Stimulated activated memory B cell treated with anti-CD40 and anti-IgM and Interleukin-4, amounts not matched to agents 10 μg/mL and 1 μg/mL and 100 μg/mL, for 72 hours (primary cell): ENCODE measurements at regions not wholly inside any gene's neighbourhood (a gene's known extent, or its start where the extent isn't known, plus 50 kb on each side); places are given as distances from the start of the nearest gene placed in this dataset.

Experiments
- ATAC-seq: fragments of 150-1000 bp; cut with Tn5 transposase; 2 replicates; pipeline ENCODE4 v1.10.0; 2021
- H3K27ac Mint-ChIP-seq: one replicate; pipeline ENCODE4 v1.8.0; 2022; ENCODE audit warnings: mild to moderate bottlenecking, mixed read lengths
- H3K27me3 Mint-ChIP-seq: one replicate; pipeline ENCODE4 v1.8.0; 2022; ENCODE audit warnings: mixed read lengths
- H3K36me3 Mint-ChIP-seq: one replicate; pipeline ENCODE4 v1.8.0; 2022; ENCODE audit warnings: mixed read lengths
- H3K4me1 Mint-ChIP-seq: one replicate; pipeline ENCODE4 v1.8.0; 2022; ENCODE audit warnings: mixed read lengths
- H3K4me3 Mint-ChIP-seq: one replicate; pipeline ENCODE4 v1.8.0; 2022; ENCODE audit warnings: mild to moderate bottlenecking, moderate library complexity, mixed read lengths
- H3K9me3 Mint-ChIP-seq: one replicate; pipeline ENCODE4 v1.8.0; 2022; ENCODE audit warnings: mixed read lengths

GRCh38 chr1:229753764-229754551, 127.9 kb downstream of the URB2 start:
- H3K9me3 Mint-ChIP-seq = no peaks in the 10 kb centered on the region
- ATAC-seq = peak; percentile 29
- H3K4me1 Mint-ChIP-seq = peaks cover 8% of the 10 kb centered on the region
- no peak overlapping the region for H3K27ac Mint-ChIP-seq
- H3K4me3 Mint-ChIP-seq = no peak overlapping the region
- no peaks in the 10 kb centered on the region for H3K27me3 Mint-ChIP-seq
- H3K36me3 Mint-ChIP-seq = no peaks in the 10 kb centered on the region

DNA sequence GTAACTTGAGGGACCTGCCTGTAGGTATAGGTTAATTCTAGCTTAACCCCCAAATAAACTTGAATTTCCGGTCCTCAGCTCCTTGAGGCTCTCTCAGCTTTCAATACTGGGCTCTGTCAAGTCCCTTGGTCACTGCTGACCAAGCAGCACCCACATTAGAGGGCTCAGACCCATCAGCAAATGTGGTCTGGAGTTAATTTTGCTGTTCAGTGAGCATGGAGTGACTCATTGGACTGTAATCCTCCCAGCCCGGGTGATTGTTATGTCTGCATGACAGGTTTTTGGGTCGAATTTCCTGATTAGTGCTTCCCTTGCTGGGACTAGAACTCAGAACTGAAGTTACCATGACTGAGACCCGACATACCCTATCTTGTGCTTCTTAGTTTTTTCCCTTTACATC, 130.6 kb downstream of the URB2 start:
- Mint-ChIP-seq H3K9me3 (no peaks in the 10 kb centered on the region), H3K36me3 (no peaks in the 10 kb centered on the region), H3K27me3 (no peaks in the 10 kb centered on the region), H3K4me3 (no peak overlapping the region), H3K4me1 (peaks cover 8% of the 10 kb centered on the region), H3K27ac (no peak overlapping the region)
- no peak for ATAC-seq

DNA sequence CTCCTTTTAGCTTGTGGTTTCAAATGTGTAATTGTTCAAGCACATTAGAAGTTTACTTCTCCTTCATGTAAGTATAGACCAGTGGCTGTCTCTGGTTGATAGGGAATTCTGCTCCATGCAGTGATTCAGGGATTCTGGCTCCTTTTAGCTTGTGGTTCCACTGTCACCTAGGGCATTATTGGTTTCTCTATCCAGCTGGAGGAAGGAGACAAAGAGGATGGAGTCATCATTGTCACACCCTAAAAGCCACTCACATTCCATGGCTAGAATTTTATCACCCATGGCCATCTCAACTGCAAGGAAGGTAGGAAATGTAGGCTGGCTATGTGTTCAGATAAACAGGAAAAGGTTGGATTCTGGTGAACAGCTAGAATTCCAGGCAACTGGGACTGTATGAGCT, 131.2 kb downstream of the URB2 start:
- ATAC-seq = no peak
- no peaks in the 10 kb centered on the region for H3K9me3 Mint-ChIP-seq
- H3K27me3 Mint-ChIP-seq = no peaks in the 10 kb centered on the region
- H3K27ac Mint-ChIP-seq = no peak overlapping the region
- H3K4me3 Mint-ChIP-seq = no peak overlapping the region
- no peaks in the 10 kb centered on the region for H3K36me3 Mint-ChIP-seq
- peaks cover 8% of the 10 kb centered on the region for H3K4me1 Mint-ChIP-seq

DNA sequence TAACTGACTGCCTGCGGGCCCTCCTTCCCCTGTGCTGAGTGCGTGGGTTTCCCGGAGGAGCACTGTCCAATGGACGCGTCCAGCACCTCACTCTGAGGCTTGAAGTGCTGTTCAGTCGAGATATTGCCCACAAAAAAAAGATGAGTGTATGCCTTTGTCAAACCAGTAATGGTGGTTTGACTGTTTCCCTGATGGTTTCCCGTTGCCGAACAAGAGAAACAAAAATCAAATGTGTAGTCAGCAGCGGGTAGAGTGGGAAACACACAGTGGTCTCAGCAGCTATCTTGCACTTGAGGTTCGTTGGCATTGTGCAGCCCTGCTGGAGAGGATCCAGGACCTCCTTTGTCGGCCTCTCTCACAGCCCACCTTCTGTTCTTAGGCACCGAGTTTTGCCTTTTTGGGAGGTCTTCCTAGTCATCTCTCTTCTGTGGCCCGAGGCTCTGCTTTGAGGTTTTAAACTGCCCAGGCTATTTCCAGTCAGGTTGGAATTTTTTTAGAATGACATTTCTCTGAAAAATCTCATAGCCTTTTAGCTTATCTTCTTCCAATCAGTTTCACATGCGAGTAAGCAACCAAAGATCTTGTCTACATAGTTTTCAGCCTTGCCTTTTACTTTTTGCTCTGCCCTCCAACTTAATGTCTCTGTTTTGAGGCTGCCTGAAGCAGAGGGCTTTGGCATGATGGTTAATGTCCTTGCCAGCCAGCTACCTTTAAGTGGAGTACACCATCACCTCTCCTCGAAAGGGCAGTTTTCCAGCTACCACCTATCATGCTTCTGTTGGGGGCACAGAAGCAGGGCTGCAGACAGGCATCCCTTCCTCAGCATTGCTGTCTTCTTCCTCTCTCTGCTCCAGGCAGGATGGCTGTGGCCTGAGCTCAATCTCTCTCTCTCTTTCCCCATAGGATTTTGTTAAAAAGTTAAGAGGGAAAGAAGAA, 132.3 kb downstream of the URB2 start:
- no peak for ATAC-seq
- H3K9me3 Mint-ChIP-seq = no peaks in the 10 kb centered on the region
- no peak overlapping the region for H3K27ac Mint-ChIP-seq
- no peaks in the 10 kb centered on the region for H3K27me3 Mint-ChIP-seq
- H3K4me3 Mint-ChIP-seq = no peak overlapping the region
- H3K4me1 Mint-ChIP-seq = peaks cover 8% of the 10 kb centered on the region
- no peaks in the 10 kb centered on the region for H3K36me3 Mint-ChIP-seq

- Mint-ChIP-seq H3K4me3 (no peak overlapping the region), H3K27ac (no peak overlapping the region), H3K36me3 (no peaks in the 10 kb centered on the region), H3K27me3 (no peaks in the 10 kb centered on the region), H3K4me1 (peaks cover 6% of the 10 kb centered on the region), H3K9me3 (no peaks in the 10 kb centered on the region)
- no peak for ATAC-seq
Observed at GRCh38 chr1:229759037-229759435, 133.0 kb downstream of the URB2 start.

GRCh38 chr1:229759586-229759985, 133.5 kb downstream of the URB2 start:
- Mint-ChIP-seq H3K27me3 (no peaks in the 10 kb centered on the region), H3K36me3 (no peaks in the 10 kb centered on the region), H3K4me3 (no peak overlapping the region), H3K4me1 (peaks cover under 1% of the 10 kb centered on the region), H3K27ac (no peak overlapping the region), H3K9me3 (no peaks in the 10 kb centered on the region)
- no peak for ATAC-seq

DNA sequence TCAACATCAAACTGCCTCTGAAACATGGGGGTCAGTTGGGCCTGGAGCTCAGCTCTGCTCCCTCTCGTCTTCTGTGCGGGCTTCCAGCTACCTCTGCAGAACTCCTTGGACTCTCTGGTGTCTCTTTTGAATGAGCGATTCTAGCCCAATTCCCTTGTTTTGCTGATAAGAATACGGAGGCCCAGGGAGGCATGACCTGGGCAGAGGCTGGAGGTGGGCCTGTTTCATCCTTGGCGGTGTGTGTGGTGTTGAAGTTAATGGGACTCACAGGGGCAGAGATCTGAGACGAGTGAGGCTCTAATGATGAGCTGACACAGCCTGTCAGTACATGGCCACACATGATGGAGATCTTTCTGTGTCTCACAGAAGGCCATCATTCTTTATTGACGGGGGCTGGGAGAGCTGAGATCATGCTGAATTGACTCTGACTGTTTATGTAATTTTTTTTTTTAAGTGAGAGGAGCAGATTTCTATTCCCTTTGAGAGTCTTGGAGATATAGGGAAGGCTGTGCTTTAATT, 134.5 kb downstream of the URB2 start:
- H3K4me3 Mint-ChIP-seq = no peak overlapping the region
- H3K4me1 Mint-ChIP-seq = no peaks in the 10 kb centered on the region
- H3K27me3 Mint-ChIP-seq = no peaks in the 10 kb centered on the region
- no peaks in the 10 kb centered on the region for H3K36me3 Mint-ChIP-seq
- H3K27ac Mint-ChIP-seq = no peak overlapping the region
- ATAC-seq = no peak
- H3K9me3 Mint-ChIP-seq = no peaks in the 10 kb centered on the region

- Mint-ChIP-seq H3K4me1 (no peaks in the 10 kb centered on the region), H3K9me3 (no peaks in the 10 kb centered on the region), H3K27me3 (no peaks in the 10 kb centered on the region), H3K36me3 (no peaks in the 10 kb centered on the region), H3K27ac (no peak overlapping the region), H3K4me3 (no peak overlapping the region)
- ATAC-seq = no peak
Observed at GRCh38 chr1:229762891-229763290, 136.8 kb downstream of the URB2 start.

GRCh38 chr1:229768232-229768631, 142.2 kb downstream of the URB2 start:
- Mint-ChIP-seq H3K27me3 (peaks cover 37% of the 10 kb centered on the region), H3K4me3 (no peak overlapping the region), H3K4me1 (peaks cover 5% of the 10 kb centered on the region), H3K27ac (no peak overlapping the region), H3K9me3 (no peaks in the 10 kb centered on the region), H3K36me3 (peaks cover 9% of the 10 kb centered on the region)
- no peak for ATAC-seq

DNA sequence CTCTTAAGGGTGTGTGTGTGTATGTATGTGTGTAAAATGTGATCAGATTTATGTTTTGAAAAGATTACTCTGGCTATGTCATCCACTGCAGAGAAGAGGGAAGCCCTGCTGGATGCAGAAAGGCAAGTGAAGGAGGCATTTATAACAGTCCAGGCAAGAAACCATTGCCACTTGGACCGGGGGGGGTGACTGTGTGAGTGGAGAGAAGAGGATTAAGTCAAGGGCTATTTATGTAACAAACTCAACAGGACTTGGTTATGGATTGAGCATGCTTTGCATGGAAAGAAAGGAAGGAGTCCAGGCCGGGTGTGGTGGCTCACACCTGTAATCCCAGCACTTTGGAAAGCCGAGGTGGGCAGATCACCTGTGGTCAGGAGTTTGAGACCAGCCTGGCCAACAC, 143.0 kb downstream of the URB2 start:
- peaks cover 9% of the 10 kb centered on the region for H3K36me3 Mint-ChIP-seq

DNA sequence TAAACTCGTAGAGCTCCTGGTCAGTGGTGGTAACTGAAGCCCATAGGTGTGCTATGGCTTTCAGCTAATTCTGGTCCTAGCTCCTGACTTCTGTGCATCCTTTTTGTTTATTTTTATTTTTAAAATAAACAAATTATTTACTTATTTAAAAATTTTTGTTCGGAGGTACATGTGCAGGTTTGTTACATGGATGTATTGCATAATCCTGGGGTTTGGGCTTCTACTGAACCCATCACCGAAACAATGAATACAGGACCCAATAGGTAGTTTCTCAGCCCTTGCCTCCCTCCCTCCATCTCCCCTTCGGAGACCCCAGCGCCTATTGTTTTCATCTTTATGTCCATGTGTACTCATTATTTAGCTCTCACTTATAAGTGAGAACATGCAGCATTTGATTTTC, 143.8 kb downstream of the URB2 start:
- peaks cover 47% of the 10 kb centered on the region for H3K27me3 Mint-ChIP-seq
- H3K4me1 Mint-ChIP-seq = peaks cover 14% of the 10 kb centered on the region
- no peak for ATAC-seq
- H3K4me3 Mint-ChIP-seq = no peak overlapping the region
- H3K27ac Mint-ChIP-seq = no peak overlapping the region
- H3K36me3 Mint-ChIP-seq = peaks cover 9% of the 10 kb centered on the region
- H3K9me3 Mint-ChIP-seq = no peaks in the 10 kb centered on the region

More for the DNA sequence above, 143.0 kb downstream of the URB2 start:
- H3K27me3 Mint-ChIP-seq = peaks cover 45% of the 10 kb centered on the region
- H3K27ac Mint-ChIP-seq = no peak overlapping the region
- peaks cover 13% of the 10 kb centered on the region for H3K4me1 Mint-ChIP-seq
- H3K4me3 Mint-ChIP-seq = no peak overlapping the region
- H3K9me3 Mint-ChIP-seq = no peaks in the 10 kb centered on the region
- no peak for ATAC-seq

DNA sequence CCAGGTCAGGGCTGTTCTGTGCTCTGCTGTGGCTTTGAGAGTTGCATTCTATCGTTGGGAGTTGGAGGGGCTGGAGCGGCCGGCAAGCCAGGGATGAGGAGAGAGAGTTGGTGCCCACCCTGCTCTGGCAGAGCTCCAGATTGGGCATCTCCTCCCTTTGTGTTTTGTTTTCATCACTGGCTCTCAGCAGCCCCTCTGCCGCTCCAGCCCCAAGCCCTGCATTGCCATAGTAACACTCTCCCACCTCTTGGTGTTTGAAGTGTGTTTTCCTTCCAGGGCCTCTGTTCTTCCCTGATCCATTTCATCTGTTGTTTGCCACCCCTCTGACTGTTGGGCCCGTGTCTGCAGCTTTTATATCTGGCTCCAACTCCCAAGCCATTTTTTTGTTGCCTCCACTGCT, 152.7 kb downstream of the URB2 start:
- H3K27me3 Mint-ChIP-seq = peaks cover 40% of the 10 kb centered on the region
- peaks cover 3% of the 10 kb centered on the region for H3K4me1 Mint-ChIP-seq
- no peak for ATAC-seq

GRCh38 chr1:229781453-229781852, 155.4 kb downstream of the URB2 start:
- no peak overlapping the region for H3K27ac Mint-ChIP-seq
- peaks cover 35% of the 10 kb centered on the region for H3K27me3 Mint-ChIP-seq
- no peaks in the 10 kb centered on the region for H3K4me1 Mint-ChIP-seq
- H3K9me3 Mint-ChIP-seq = no peaks in the 10 kb centered on the region
- no peak overlapping the region for H3K4me3 Mint-ChIP-seq
- H3K36me3 Mint-ChIP-seq = no peaks in the 10 kb centered on the region
- no peak for ATAC-seq

More for the DNA sequence above, 152.7 kb downstream of the URB2 start:
- no peak overlapping the region for H3K4me3 Mint-ChIP-seq
- H3K27ac Mint-ChIP-seq = no peak overlapping the region
- no peaks in the 10 kb centered on the region for H3K9me3 Mint-ChIP-seq
- no peaks in the 10 kb centered on the region for H3K36me3 Mint-ChIP-seq

DNA sequence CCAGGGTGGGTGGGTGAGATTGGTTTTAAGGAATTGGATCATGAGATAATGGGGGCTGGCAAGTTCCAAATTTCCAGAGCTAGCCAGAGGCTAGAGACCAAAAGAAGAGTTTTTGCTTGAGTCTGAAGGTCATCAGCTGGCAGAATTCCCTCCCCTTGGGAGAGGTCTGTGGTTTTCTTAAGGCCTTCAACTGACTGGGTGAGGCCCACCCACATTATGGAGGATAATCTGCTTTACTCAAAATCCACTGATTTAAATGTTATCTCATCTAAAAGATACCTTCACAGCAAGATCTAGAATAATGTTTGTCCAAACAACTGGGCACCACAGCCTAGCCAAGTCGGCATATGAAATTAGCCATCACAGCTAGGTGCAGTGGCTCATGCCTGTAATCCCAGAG, 156.4 kb downstream of the URB2 start:
- H3K27ac Mint-ChIP-seq = no peak overlapping the region
- ATAC-seq = no peak
- H3K27me3 Mint-ChIP-seq = peaks cover 29% of the 10 kb centered on the region
- no peaks in the 10 kb centered on the region for H3K36me3 Mint-ChIP-seq
- H3K9me3 Mint-ChIP-seq = no peaks in the 10 kb centered on the region
- no peak overlapping the region for H3K4me3 Mint-ChIP-seq
- H3K4me1 Mint-ChIP-seq = no peaks in the 10 kb centered on the region

DNA sequence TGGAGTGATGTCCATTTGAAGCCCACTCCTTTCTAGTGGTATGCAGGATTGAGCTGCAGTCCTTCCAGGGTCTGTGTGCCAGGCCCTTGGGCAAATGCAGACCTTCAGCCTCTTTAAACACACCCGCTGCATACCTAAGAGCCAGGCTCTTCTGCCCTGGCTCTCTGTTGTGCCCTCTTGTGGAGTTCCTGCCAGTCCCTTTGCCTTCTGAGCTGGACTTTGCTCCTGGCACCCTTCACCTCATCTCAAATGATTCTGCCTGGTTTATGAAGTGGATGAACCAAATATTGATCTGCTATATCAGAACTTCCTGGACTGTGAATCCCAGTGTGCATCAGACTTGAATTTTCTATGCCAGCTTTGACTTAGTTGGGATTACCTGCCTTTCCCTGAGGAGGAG, 158.8 kb downstream of the URB2 start:
- H3K4me1 Mint-ChIP-seq = no peaks in the 10 kb centered on the region
- peaks cover 10% of the 10 kb centered on the region for H3K27me3 Mint-ChIP-seq
- peaks cover 9% of the 10 kb centered on the region for H3K9me3 Mint-ChIP-seq
- no peak overlapping the region for H3K4me3 Mint-ChIP-seq
- no peaks in the 10 kb centered on the region for H3K36me3 Mint-ChIP-seq
- no peak for ATAC-seq
- no peak overlapping the region for H3K27ac Mint-ChIP-seq
